Endothelial cell of umbilical vein (primary cell): ENCODE measurements at regions not wholly inside any gene's neighbourhood (a gene's known extent, or its start where the extent isn't known, plus 50 kb on each side); places are given as distances from the start of the nearest gene placed in this dataset.

Experiments used
- CTCF ChIP-seq, 2 donors: IDR thresholded peaks; 1 replicate in 1 of 2; 2 replicates in 1 of 2; pipeline ENCODE4 v1.5.1; 2011; ENCODE audit warnings: low read length in 2 of 2, mild to moderate bottlenecking in 2 of 2, moderate library complexity in 2 of 2, control low read depth in 1 of 2, inconsistent platforms in 1 of 2, low read depth in 1 of 2; ENCODE audit not compliant: insufficient read depth in 1 of 2; ENCODE audit errors: extremely low read depth in 1 of 2
- EZH2 ChIP-seq: IDR thresholded peaks from 2 replicates; pipeline ENCODE4 v1.6.1; 2012; ENCODE audit warnings: borderline replicate concordance, low read depth, mild to moderate bottlenecking, moderate library complexity, low read length, inconsistent platforms; ENCODE audit not compliant: severe bottlenecking
- FOS ChIP-seq: IDR thresholded peaks from 2 replicates; pipeline ENCODE4 v1.6.1; 2011; ENCODE audit warnings: mild to moderate bottlenecking, low read length, moderate library complexity, borderline replicate concordance; ENCODE audit not compliant: insufficient read depth
- MAX ChIP-seq: IDR thresholded peaks from 2 replicates; pipeline ENCODE4 v1.6.1; 2011; ENCODE audit not compliant: insufficient read depth, insufficient read length
- MYC ChIP-seq: IDR thresholded peaks from one replicate; pipeline ENCODE4 v1.6.1; 2011; ENCODE audit warnings: mild to moderate bottlenecking, low read depth, low read length
- POLR2A ChIP-seq: IDR thresholded peaks from 2 replicates; pipeline ENCODE4 v1.6.1; 2012; ENCODE audit warnings: low read depth, mild to moderate bottlenecking, control low read depth, low read length
- POLR2AphosphoS5 ChIP-seq: IDR thresholded peaks from 2 replicates; pipeline ENCODE4 v1.6.1; 2012; ENCODE audit warnings: low read depth, mild to moderate bottlenecking, control low read depth, low read length, moderate library complexity; ENCODE audit not compliant: insufficient read depth

GRCh38 chr1:30277415-30277814 lies 446.0 kb downstream of the MATN1 start:
- TF ChIP-seq CTCF (IDR thresholded peaks at IDR 0.05; ENCODE audit: extremely low read depth in 1 of 2, insufficient read depth in 1 of 2, low read depth in 1 of 2, low read length in 2 of 2) (no peak), EZH2 (no peak), FOS (no peak), POLR2AphosphoS5 (no peak), POLR2A (no peak), MYC (no peak), MAX (no peak)
